Skin epidermis (tissue), 12 donors: ENCODE measurements at regions not wholly inside any gene's neighbourhood (a gene's known extent, or its start where the extent isn't known, plus 50 kb on each side); places are given as distances from the start of the nearest gene placed in this dataset.
"Not testable (repeated sequence)": the region's sequence is repeated elsewhere in the genome, so short reads cannot be mapped to it uniquely, and the experiment has no call there.

Experiments used
- H3K27ac ChIP-seq, 21 experiments: fragments of 200-600 bp; sonication (generic) in 11 of 21; one replicate each; pipeline ENCODE4 v1.5.0; 2020; ENCODE audit warnings: mild to moderate bottlenecking in 3 of 21, inconsistent platforms in 2 of 21, moderate library complexity in 2 of 21
- H3K4me3 ChIP-seq, 7 experiments: fragments of 200-600 bp; sonication (generic) in 2 of 7; one replicate each; pipeline ENCODE4 v1.5.0; 2020; ENCODE audit warnings: inconsistent platforms in 2 of 7, mild to moderate bottlenecking in 2 of 7, moderate library complexity in 1 of 7

GRCh38 chr2:142672698-142673097 is 204.8 kb upstream of the KYNU start:
- H3K4me3 ChIP-seq = no peak overlapping the region
- H3K27ac ChIP-seq = no peak overlapping the region

- no peak overlapping the region for H3K27ac ChIP-seq
- H3K4me3 ChIP-seq = no peak overlapping the region
These were observed 207.1 kb upstream of the KYNU start for GRCh38 chr2:142670362-142670761.

GRCh38 chr2:142668420-142668819 is 209.0 kb upstream of the KYNU start:
- Histone ChIP-seq H3K4me3 (no peak overlapping the region), H3K27ac (no peak overlapping the region)

- no peak overlapping the region for H3K4me3 ChIP-seq
- H3K27ac ChIP-seq = no peak overlapping the region
These were observed 212.2 kb upstream of the KYNU start for GRCh38 chr2:142665241-142665640.

- Histone ChIP-seq H3K4me3 (no peak overlapping the region), H3K27ac (no peak overlapping the region)
These were observed 226.9 kb upstream of the KYNU start for GRCh38 chr2:142650601-142651000.

- Histone ChIP-seq H3K27ac (no peak overlapping the region), H3K4me3 (no peak overlapping the region)
These were observed 227.9 kb upstream of the KYNU start for GRCh38 chr2:142649581-142649980.

GRCh38 chr2:142642650-142643049 is 234.8 kb upstream of the KYNU start:
- H3K4me3 ChIP-seq = no peak overlapping the region
- no peak overlapping the region for H3K27ac ChIP-seq

- H3K4me3 ChIP-seq = no peak overlapping the region
These were observed 248.3 kb upstream of the KYNU start for GRCh38 chr2:142629193-142629592.

GRCh38 chr2:142621287-142621686 is 256.2 kb upstream of the KYNU start:
- Histone ChIP-seq H3K4me3 (no peak overlapping the region), H3K27ac (no peak overlapping the region)

More at GRCh38 chr2:142629193-142629592, 248.3 kb upstream of the KYNU start:
- no peak overlapping the region for H3K27ac ChIP-seq

- no peak overlapping the region for H3K27ac ChIP-seq
- H3K4me3 ChIP-seq = no peak overlapping the region
These were observed 260.0 kb upstream of the KYNU start for GRCh38 chr2:142617461-142617860.

- Histone ChIP-seq H3K4me3 (no peak overlapping the region), H3K27ac (no peak overlapping the region)
These were observed 261.6 kb upstream of the KYNU start for GRCh38 chr2:142615876-142616275.

- not testable (repeated sequence) for H3K4me3 ChIP-seq, H3K27ac ChIP-seq
These were observed 264.3 kb upstream of the KYNU start for GRCh38 chr2:142613193-142613592.

GRCh38 chr2:142605421-142605820 is 272.0 kb upstream of the KYNU start:
- H3K4me3 ChIP-seq = no peak overlapping the region
- H3K27ac ChIP-seq = no peak overlapping the region

GRCh38 chr2:142603759-142604158 is 273.7 kb upstream of the KYNU start:
- no peak overlapping the region for H3K27ac ChIP-seq
- no peak overlapping the region for H3K4me3 ChIP-seq

GRCh38 chr2:142602418-142602989 is 275.0 kb upstream of the KYNU start:
- H3K27ac ChIP-seq = no peak overlapping the region

GRCh38 chr2:142601794-142602193 is 275.7 kb upstream of the KYNU start:
- H3K4me3 ChIP-seq = no peak overlapping the region
- no peak overlapping the region for H3K27ac ChIP-seq

More at GRCh38 chr2:142602418-142602989, 275.0 kb upstream of the KYNU start:
- H3K4me3 ChIP-seq = no peak overlapping the region

- H3K27ac ChIP-seq = no peak overlapping the region
- no peak overlapping the region for H3K4me3 ChIP-seq
These were observed 278.0 kb upstream of the KYNU start for GRCh38 chr2:142599504-142599903.

GRCh38 chr2:142598846-142599245 is 278.6 kb upstream of the KYNU start:
- Histone ChIP-seq H3K27ac (no peak overlapping the region), H3K4me3 (no peak overlapping the region)

- Histone ChIP-seq H3K4me3 (no peak overlapping the region), H3K27ac (no peak overlapping the region)
These were observed 281.0 kb upstream of the KYNU start for GRCh38 chr2:142596334-142597088.

GRCh38 chr2:142594935-142595334 is 282.5 kb upstream of the KYNU start:
- no peak overlapping the region for H3K27ac ChIP-seq
- no peak overlapping the region for H3K4me3 ChIP-seq

GRCh38 chr2:142592171-142592570 is 285.3 kb upstream of the KYNU start:
- no peak overlapping the region for H3K4me3 ChIP-seq

GRCh38 chr2:142591420-142591819 is 286.0 kb upstream of the KYNU start:
- Histone ChIP-seq H3K4me3 (no peak overlapping the region), H3K27ac (no peak overlapping the region)

More at GRCh38 chr2:142592171-142592570, 285.3 kb upstream of the KYNU start:
- H3K27ac ChIP-seq = no peak overlapping the region
